GM12872 (cell line): ENCODE measurements at regions not wholly inside any gene's neighbourhood (a gene's known extent, or its start where the extent isn't known, plus 50 kb on each side); places are given as distances from the start of the nearest gene placed in this dataset.

Experiments used
- TF ChIP-seq, protein P1 (sequence below): IDR thresholded peaks from 3 replicates; pipeline ENCODE4 v1.5.1; 2011; ENCODE audit warnings: low read depth, mild to moderate bottlenecking, low read length, moderate library complexity; ENCODE audit not compliant: insufficient read depth

DNA sequence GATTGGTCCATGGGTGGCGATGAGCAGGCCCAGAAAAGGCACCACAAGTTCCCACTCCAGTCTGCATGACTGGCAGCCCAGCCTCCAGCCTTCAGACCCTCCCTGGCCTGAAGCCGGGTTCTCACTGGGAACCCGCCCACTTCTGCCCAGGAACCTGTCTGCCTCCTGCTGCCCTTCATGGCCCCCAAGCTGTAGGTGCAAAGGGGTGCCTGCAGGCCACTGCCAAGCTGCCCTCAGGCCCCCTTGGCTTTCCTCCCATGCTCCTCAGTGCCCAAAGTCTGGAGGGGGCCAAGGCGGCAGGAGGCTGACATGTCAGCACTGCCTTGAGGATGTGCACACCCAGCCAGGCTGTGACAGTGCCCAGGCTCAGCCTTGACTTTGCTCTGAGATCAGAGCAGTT is 488.5 kb upstream of the THBS1 start:
- TF ChIP-seq, protein P1, sequence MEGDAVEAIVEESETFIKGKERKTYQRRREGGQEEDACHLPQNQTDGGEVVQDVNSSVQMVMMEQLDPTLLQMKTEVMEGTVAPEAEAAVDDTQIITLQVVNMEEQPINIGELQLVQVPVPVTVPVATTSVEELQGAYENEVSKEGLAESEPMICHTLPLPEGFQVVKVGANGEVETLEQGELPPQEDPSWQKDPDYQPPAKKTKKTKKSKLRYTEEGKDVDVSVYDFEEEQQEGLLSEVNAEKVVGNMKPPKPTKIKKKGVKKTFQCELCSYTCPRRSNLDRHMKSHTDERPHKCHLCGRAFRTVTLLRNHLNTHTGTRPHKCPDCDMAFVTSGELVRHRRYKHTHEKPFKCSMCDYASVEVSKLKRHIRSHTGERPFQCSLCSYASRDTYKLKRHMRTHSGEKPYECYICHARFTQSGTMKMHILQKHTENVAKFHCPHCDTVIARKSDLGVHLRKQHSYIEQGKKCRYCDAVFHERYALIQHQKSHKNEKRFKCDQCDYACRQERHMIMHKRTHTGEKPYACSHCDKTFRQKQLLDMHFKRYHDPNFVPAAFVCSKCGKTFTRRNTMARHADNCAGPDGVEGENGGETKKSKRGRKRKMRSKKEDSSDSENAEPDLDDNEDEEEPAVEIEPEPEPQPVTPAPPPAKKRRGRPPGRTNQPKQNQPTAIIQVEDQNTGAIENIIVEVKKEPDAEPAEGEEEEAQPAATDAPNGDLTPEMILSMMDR, result no peak

- TF ChIP-seq, protein P1, result no peak
These were observed 488.1 kb upstream of the THBS1 start for GRCh38 chr15:39092761-39093160.

DNA sequence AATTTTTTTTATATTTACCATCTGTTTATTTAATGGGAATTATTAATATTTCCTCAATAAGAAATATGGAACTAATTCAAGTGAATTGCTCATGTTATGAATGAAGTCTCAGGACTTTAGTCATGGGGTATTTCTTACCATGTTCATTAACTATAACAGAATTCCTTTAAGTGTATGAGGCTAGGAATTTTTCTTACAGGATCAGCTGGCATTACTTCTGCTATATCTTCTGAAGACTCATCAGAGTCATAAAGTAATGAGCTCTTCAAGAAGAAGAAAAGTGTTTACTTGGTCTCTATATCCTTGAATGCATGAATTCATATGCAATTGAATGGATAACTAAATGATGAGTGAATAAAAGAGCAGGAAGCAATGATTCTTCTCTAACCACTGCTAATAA is 486.8 kb upstream of the THBS1 start:
- TF ChIP-seq, protein P1, result no peak

DNA sequence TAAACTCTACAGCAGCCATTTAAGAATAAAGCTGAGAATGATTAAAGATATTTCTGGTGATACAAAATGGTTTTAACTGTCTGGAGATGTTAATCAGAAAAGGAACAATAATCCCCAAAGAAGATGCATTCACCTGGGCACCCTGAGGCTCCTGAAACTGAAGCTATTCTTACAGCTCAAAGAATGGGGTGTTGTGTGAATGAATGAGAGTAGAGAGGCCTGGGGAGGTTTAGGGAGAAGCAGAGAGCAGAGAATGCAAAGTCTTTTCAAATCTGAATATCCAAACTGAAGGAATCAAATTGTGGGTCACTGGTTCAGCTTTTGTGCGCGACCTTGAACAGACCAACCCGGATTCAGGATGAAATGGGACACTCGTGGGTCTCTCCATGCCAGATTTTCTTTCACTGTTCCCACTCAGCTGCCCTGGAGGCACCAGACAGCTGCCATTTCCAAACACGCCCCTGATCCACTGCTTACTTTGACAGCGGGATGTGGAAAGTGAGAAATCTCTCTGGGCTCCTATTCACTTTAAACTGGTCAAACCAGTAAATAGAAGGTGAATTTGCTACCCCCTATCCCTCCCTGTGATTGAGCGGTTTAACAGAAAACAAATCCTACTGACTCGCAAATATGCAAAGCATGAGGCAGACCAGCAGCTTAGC is 485.5 kb upstream of the THBS1 start:
- TF ChIP-seq, protein P1, result no peak

DNA sequence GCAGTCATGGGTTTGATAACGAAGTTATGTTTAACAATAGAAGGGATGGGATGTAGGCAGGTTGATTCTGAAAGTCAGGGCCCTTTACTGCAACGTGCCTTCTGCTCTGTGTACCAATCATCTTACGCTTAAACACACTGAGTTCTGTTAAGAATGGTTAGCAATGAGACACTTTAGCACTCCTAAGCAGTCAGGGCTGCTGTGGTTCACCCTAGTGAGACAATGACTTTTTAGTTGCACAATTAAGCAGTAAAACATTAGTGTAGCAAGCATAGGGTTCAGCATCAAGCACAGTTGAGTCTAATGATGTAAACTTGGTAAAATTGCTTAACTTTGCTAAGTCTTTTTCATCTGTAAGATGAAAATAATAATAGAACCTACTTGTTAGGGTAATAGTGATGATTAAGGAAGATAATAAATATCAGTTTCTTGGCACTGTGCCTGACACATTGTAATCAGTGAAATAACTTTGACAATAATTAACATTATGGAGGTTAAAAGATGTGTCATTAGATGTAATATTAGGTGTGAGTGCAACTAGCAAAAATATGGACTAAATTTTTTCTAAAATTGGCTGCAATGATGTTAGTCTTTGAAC is 484.2 kb upstream of the THBS1 start:
- TF ChIP-seq, protein P1, result no peak

GRCh38 chr15:39099524-39099923 is 481.4 kb upstream of the THBS1 start:
- TF ChIP-seq, protein P1, result no peak

DNA sequence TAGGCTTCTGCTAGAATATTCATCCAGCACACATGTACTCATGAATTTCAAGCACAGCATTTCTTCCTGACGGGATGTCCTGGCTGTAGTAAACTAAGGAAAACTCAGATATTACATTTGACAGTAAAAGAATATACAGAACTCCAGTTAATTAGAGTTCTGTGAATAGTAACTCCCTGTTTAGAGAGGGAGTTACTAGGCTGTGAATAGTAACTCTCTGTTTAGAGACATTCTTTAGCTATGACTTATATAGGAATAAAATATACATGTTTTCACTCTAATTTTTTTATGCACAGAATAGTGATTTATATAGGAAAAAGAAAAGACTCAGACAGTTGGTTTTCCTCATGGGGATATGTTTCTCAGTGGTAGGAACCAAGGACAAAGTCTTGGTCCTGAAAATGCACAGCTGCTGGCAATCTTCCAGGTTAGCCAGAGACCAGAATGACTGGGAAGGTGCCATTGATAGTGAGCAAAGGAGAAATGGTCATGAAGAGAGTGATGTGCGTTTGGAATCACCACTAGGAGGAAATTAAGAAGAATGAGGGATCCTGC is 480.7 kb upstream of the THBS1 start:
- TF ChIP-seq, protein P1, result no peak
